ENCODE measurements at regions not wholly inside any gene's neighbourhood (a gene's known extent, or its start where the extent isn't known, plus 50 kb on each side); places are given as distances from the start of the nearest gene placed in this dataset.

GRCh38 chr13:67369895-67370660, 139.9 kb upstream of the PCDH9 start:
- no peak for DNase-seq (ENCODE audit: low spot score)
- in situ Hi-C loops (cut with MboI; ENCODE audit: low pct_unique_long_range_greater_than_20kb, low sequenced_read_pairs, unreplicated experiment): no loop called here
- TF ChIP-seq CTCF (IDR thresholded peaks at IDR 0.05; ENCODE audit: extremely low read depth, insufficient read depth, missing control alignments): no peak

- in situ Hi-C loops (cut with MboI; ENCODE audit: low pct_unique_long_range_greater_than_20kb, low sequenced_read_pairs, unreplicated experiment): no loop called here
- no peak for DNase-seq (ENCODE audit: low spot score)
- TF ChIP-seq CTCF (IDR thresholded peaks at IDR 0.05; ENCODE audit: extremely low read depth, insufficient read depth, missing control alignments): no peak
Observed at GRCh38 chr13:67367399-67367798, 137.3 kb upstream of the PCDH9 start.

GRCh38 chr13:67366533-67366932, 136.4 kb upstream of the PCDH9 start:
- no peak for TF ChIP-seq CTCF (IDR thresholded peaks at IDR 0.05; ENCODE audit: extremely low read depth, insufficient read depth, missing control alignments)
- in situ Hi-C loops (cut with MboI; ENCODE audit: low pct_unique_long_range_greater_than_20kb, low sequenced_read_pairs, unreplicated experiment): no loop called here
- DNase-seq (ENCODE audit: low spot score): no peak

GRCh38 chr13:67355812-67356476, 125.8 kb upstream of the PCDH9 start:
- in situ Hi-C loops (cut with MboI; ENCODE audit: low pct_unique_long_range_greater_than_20kb, low sequenced_read_pairs, unreplicated experiment): no loop called here
- DNase-seq (ENCODE audit: low spot score): no peak
- no peak for TF ChIP-seq CTCF (IDR thresholded peaks at IDR 0.05; ENCODE audit: extremely low read depth, insufficient read depth, missing control alignments)

GRCh38 chr13:67353941-67354340, 123.8 kb upstream of the PCDH9 start:
- TF ChIP-seq CTCF (IDR thresholded peaks at IDR 0.05; ENCODE audit: extremely low read depth, insufficient read depth, missing control alignments): no peak
- DNase-seq (ENCODE audit: low spot score): no peak
- in situ Hi-C loops (cut with MboI; ENCODE audit: low pct_unique_long_range_greater_than_20kb, low sequenced_read_pairs, unreplicated experiment): no loop called here

- no peak for DNase-seq (ENCODE audit: low spot score)
- TF ChIP-seq CTCF (IDR thresholded peaks at IDR 0.05; ENCODE audit: extremely low read depth, insufficient read depth, missing control alignments): no peak
- in situ Hi-C loops (cut with MboI; ENCODE audit: low pct_unique_long_range_greater_than_20kb, low sequenced_read_pairs, unreplicated experiment): no loop called here
Observed at GRCh38 chr13:67353031-67353430, 122.9 kb upstream of the PCDH9 start.

All from GM13977 (cell line).